HG03442 (cell line): ENCODE measurements at regions not wholly inside any gene's neighbourhood (a gene's known extent, or its start where the extent isn't known, plus 50 kb on each side); places are given as distances from the start of the nearest gene placed in this dataset.

ENCODE experiments used
- ATAC-seq: cut with Tn5 transposase; IDR thresholded peaks from one replicate; pipeline ENCODE4 v1.9.1; 2021; ENCODE audit warnings: mild to moderate bottlenecking, moderate library complexity; ENCODE audit not compliant: unreplicated experiment

GRCh38 chr4:108371282-108371681, 202.6 kb upstream of the LEF1 start:
- ATAC-seq = no peak

GRCh38 chr4:108370291-108371141, 201.8 kb upstream of the LEF1 start:
- ATAC-seq = no peak

- ATAC-seq = no peak
Measured at GRCh38 chr4:108369035-108369655, 200.4 kb upstream of the LEF1 start.

GRCh38 chr4:108367751-108368150, 199.0 kb upstream of the LEF1 start:
- ATAC-seq = no peak

- ATAC-seq = no peak
Measured at GRCh38 chr4:108366716-108367115, 198.0 kb upstream of the LEF1 start.

- no peak for ATAC-seq
Measured at GRCh38 chr4:108365551-108365950, 196.8 kb upstream of the LEF1 start.

GRCh38 chr4:108361886-108362285, 193.2 kb upstream of the LEF1 start:
- no peak for ATAC-seq

- no peak for ATAC-seq
Measured at GRCh38 chr4:108361446-108361820, 192.7 kb upstream of the LEF1 start.

- ATAC-seq = no peak
Measured at GRCh38 chr4:108360754-108361445, 192.2 kb upstream of the LEF1 start.

- ATAC-seq = no peak
Measured at GRCh38 chr4:108359986-108360681, 191.4 kb upstream of the LEF1 start.

GRCh38 chr4:108359130-108359985, 190.6 kb upstream of the LEF1 start:
- ATAC-seq = no peak

- no peak for ATAC-seq
Measured at GRCh38 chr4:108355902-108356535, 187.3 kb upstream of the LEF1 start.

- ATAC-seq = no peak
Measured at GRCh38 chr4:108355186-108355901, 186.6 kb upstream of the LEF1 start.

GRCh38 chr4:108352664-108353308, 184.1 kb upstream of the LEF1 start:
- ATAC-seq = no peak

- ATAC-seq = no peak
Measured at GRCh38 chr4:108351791-108352190, 183.1 kb upstream of the LEF1 start.

- no peak for ATAC-seq
Measured at GRCh38 chr4:108350332-108350731, 181.6 kb upstream of the LEF1 start.

GRCh38 chr4:108346818-108347210, 178.1 kb upstream of the LEF1 start:
- ATAC-seq = no peak

- no peak for ATAC-seq
Measured at GRCh38 chr4:108345862-108346817, 177.4 kb upstream of the LEF1 start.
